ENCODE measurements at regions not wholly inside any gene's neighbourhood (a gene's known extent, or its start where the extent isn't known, plus 50 kb on each side); places are given as distances from the start of the nearest gene placed in this dataset.

DNA sequence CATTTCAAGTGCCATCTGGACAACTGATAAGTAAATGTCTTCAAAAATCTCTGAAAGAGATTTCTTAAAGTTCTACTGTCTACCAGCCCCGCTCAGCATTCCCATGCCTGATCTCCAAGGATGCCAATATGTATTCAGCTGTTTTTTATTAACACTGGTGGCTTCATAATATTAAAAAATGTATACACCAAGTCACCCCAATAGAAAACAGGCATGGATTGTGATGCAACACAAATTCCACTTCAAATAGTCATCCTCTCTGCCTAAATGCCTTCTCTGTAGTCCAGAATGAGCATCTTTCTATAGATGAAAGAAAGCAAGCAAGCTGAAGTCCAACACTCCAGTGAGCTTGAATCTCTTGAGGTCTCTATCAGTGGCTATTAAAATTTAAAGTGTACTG is 152.2 kb upstream of the PPARGC1A start:
- TF ChIP-seq NCOR1 (IDR thresholded peaks at IDR 0.05) (no peak), CTCF (IDR thresholded peaks at IDR 0.05 in 2 of 3, conservative IDR thresholded peaks at IDR 0.05 in 1 of 3; ENCODE audit: insufficient read depth in 2 of 3, low read depth in 1 of 3, low read length in 3 of 3) (no peak), GATA2 (CRISPR knock-in tag; IDR thresholded peaks at IDR 0.05) (no peak), SAFB (IDR thresholded peaks at IDR 0.05; ENCODE audit: borderline replicate concordance, low read depth, low read length) (no peak), TAL1 (IDR thresholded peaks at IDR 0.05) (no peak), POLR2A (conservative IDR thresholded peaks at IDR 0.05) (no peak), ADNP (tag; IDR thresholded peaks at IDR 0.05) (no peak), ZFP36 (IDR thresholded peaks at IDR 0.05; ENCODE audit: low read depth, low read length, partially characterized antibody) (no peak), GTF2B (IDR thresholded peaks at IDR 0.05; ENCODE audit: extremely low read depth, insufficient read length) (no peak)
